Activated CD8-positive, alpha-beta memory T cell treated with anti-CD3 and anti-CD28 coated beads, Interleukin-2, amount 50 U/mL, for 4 hours (primary cell): ENCODE measurements at regions not wholly inside any gene's neighbourhood (a gene's known extent, or its start where the extent isn't known, plus 50 kb on each side); places are given as distances from the start of the nearest gene placed in this dataset.

Experiments used
- DNase-seq: peaks from one replicate; pipeline ENCODE4 v3.0.0-alpha.2; 2020

DNA sequence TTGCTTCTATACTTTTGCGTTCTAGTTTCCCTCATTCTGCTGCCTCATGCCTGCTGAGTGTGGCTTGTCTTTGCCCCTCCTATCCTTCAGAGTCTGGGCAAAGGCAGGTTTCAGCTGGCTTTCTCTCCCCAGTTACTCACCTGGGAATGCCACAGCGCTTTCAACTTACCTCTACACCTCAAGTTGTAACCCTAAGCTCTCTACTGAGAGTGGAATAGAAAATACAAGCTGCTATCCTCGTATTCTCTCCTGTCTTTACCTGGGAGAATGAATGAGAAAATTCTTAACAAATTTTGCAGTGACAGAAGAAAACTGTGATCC is 316.3 kb upstream of the KLF12 start:
- no peak for DNase-seq

DNA sequence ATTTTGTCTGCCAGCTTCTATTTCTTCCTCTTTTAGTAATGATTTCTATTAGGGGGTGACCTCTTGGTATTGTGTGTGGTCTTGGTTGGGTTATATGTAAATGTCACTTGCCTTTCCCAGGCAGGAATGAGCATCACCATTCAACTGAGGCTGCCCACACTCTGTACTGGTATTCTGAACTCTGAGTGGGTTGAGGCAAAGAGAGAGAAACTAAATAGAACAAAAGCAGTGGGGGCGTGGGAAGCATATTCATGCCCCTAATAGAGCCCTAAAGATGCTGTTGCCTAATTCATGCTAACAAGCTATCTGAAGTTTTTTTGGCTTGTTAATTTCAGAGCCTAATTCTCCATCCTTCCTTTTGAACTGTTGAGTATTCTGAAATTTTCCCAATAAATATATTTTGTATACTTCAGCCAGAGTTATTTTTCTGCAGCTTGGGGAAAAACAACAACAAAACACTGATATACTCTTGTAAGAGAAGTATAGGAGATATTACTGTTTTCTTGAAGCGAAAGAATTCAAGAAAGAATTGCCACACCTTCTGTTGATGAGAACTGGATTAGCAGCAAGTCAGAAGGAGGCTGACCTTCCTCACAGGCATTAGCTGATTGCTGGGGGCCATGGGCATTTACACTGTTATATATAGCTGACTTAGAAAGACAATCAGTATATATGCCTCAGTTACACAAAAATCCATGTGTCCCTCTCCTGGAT is 315.8 kb upstream of the KLF12 start:
- no peak for DNase-seq

DNA sequence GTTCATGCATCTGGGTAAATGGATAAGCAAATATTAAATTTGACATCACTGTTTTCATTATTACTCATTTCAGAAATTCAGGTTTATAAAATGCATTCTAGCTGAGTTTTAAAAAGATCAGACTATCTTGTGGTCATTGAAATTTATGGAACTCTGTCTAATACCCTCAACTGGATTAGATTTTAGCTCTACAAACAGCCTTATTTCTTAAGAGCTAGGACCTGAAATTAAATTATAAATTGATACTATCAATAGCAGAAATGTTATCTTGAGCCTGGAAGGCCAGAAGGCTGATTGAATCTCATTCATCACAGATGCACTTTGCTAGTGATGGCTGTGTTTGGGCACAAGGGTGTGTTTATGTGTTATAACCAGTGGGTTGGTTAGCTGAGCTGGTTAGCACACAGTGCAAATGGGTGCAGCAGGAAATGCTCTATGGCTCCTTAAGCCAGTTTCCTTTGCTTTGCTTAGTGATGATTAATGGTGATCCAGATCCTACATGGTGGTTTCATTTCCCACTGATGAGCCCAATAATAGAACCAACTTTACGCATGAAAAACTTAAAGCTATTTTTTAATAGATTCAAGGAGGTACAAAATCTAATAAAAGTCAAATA is 310.8 kb upstream of the KLF12 start:
- no peak for DNase-seq

DNA sequence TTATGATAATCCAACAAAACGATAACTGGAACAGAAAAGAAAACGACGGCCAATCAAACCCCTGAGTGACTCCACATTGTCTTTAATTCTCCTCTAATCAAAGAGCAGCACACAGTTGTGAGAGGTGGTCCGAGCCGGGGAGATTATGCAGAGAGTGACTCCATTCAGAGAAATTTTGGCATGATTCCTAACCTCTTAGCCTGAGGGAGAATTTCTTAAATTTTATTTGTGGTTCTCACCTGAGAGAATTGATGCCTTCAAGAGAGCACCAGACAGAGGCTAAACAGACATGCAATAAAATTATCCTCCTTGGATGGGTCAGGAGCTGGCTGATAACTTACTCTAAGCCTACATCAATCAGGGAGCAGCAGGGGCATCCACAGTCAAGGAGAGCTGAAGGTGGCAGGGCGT is 310.0 kb upstream of the KLF12 start:
- DNase-seq = no peak

DNA sequence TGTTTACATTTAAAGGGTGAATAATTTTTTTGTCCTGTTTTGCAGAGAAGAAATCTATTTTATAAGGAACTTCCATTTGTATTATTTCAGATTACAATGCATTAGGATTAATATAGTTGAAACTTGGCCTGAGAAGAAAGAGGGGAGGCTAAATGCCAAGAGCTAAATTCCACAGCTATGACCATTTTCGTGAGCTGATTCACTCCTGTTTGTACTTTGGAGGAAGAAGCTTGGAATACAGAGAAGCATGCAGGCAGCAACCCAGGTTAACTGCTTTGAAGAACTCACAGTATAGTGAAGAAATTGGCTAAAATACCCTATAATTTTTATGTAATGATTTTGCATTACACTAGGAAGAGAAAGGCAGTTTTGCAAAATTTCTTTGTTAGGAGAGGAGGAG is 309.4 kb upstream of the KLF12 start:
- DNase-seq = no peak

DNA sequence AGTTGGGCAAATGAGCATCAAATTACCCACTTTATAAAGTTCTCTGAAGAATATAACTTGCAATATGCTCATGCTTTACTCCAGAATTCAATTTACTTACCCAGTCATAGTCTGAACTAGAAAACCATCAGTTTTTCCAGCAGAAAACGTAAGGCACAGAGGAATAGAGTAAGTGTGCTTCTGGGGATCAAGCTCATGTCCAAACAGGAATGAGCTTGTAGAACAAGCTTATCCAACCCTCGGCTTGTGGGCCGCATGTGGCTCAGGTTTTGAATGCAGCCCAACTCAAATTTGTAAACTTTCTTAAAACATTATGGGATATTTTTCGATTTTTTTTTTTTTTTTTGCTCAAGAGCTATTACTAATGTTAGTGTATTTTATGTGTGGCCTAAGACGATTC is 308.5 kb upstream of the KLF12 start:
- no peak for DNase-seq

DNA sequence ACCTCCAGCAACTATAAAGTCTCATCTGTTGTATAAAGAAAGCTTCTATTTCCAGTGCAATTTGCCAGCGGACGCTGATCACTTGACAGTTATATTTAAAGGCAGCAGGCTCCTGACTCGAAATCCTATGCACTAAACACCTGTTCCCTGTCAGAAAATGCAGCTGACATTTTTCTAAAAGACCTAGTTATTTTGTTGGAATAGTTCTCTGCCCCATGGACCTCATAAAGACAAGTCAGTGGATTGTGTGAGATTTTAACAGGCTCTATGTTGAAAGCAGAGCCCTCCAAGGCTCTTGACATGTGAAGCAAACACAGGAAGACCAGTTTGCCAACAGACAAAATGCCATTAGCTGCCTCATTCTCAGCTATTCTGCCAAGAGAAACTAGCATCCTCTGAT is 304.7 kb upstream of the KLF12 start:
- no peak for DNase-seq

DNA sequence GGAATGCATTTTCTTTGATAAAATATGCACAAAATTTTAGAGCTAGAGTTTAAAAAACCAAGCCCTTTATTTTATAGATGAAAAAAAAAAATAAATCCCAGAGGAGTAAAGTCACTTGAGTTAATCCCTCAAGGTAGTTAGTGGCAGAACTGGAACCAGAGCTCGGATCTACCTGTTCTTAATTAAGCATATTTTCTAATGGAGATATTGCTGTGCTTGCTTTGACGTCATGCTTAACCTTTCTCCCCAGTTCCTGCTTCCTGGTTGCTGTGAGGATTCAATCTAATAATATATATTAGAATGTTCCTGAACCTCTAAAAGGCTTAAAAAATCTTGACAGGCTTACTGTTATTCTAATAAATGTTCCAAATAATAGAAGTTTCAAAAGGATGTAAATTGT is 300.6 kb upstream of the KLF12 start:
- DNase-seq = no peak

DNA sequence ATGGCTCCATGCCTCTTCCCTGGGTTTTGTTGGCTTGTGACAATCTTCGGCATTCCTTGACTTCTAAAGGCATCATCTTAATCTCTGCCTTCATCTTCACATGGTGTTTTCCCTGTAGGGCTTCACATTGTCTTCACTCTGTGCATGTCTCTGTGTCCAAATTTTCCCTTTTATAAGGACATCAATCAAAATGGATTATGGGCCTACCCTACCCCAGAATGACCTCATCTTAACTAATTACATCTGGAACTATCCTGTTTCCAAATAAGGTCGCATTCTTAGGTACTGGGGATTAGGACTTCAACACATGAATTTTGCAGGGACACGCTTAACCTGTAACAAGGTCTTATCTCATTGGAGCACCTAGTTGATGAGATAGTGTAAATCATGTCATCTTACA is 290.3 kb upstream of the KLF12 start:
- DNase-seq = no peak

DNA sequence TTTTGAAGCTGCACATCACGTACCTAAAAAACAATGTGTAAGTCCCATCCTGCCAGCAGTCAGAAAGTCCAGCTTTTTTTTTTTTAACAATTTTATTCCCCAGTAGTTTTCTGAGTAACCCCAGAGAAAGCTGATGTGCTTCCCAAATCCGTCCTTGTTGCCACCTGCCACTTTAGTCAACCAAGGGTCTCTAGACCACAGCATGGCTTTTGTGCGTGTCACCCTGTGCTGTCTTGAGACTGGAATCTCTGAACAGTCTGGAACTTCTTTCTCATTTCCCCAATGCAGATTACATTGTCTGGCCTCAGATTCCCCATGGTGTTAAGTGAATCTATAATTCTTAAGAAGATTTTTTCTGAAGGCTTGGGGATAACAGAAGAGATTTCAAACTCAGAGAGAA is 289.2 kb upstream of the KLF12 start:
- no peak for DNase-seq

DNA sequence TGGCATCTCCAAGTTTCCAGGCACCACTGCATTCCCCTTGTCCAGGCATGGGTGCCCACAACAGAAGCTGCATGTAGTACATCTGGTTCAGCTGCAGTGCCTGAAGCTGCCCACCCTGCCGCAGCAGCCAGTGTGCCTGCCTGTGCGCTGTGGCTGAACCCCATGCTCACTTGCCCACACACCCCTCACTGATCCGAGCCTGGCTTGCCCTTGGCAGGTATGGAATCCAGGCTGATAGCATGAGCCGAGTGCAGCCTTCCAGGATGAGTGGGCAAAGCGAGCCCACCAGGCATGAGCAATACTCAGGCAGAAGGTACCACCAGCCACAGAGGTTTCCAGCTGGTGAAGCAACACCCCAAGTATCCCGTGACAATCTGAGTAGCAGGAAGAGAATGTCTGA is 280.3 kb upstream of the KLF12 start:
- DNase-seq = no peak

DNA sequence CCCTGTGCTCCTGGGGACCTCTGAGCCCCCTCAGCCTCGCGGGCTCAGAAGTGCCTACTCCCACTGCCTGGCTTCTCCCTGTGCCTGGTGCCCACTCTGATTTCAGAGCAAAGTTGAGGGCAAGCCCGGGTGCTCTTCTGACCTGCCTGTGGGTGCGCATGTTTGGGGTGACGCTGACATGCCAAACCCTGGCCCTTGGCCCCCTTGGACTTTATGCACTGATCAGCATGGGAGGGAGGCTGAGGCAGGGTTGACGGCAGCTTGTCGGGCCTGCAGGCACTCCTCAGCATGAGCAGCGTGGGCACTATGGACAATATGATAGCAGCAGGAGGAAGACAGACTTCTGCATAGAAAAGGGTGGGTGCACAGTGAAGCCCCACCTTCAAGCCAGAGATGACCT is 279.3 kb upstream of the KLF12 start:
- DNase-seq = no peak

DNA sequence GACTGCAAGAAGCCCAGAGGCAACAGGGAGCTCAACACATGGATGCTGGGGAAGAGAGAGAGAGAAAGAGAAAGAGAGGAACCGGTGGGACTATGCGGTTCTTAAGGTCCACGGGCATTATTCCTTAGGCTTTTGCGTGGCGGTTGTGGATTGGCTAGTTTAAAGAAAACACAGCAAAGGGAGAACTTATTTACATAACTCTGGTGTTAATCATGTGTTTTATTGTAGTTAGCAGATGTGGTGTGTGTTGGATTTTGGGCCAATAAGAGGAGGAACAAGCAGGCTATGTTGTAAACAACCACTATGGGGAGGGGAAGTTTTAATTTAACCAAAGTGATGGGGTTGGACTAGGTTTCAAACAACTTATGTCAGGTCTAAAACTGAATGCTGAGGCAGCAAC is 275.3 kb upstream of the KLF12 start:
- no peak for DNase-seq

DNA sequence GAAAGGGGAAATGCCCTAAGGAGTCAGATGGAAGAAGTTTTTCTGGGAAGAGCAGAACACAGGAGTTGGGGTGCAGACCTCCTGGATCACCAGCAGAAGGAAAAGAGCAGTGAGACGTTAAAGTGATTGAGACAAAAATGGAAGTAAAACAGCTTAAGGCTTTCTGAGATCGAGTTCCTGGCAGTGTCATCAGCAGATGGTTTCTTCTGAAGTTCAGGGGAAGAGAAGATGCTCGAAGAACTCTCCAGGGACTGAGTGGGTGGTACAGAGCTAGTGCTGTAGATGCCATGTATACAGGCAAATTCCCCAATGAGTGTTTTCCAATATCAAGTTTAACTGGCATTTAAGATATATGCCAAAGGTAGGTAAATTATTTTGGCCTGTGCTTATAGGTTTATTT is 272.2 kb upstream of the KLF12 start:
- no peak for DNase-seq

DNA sequence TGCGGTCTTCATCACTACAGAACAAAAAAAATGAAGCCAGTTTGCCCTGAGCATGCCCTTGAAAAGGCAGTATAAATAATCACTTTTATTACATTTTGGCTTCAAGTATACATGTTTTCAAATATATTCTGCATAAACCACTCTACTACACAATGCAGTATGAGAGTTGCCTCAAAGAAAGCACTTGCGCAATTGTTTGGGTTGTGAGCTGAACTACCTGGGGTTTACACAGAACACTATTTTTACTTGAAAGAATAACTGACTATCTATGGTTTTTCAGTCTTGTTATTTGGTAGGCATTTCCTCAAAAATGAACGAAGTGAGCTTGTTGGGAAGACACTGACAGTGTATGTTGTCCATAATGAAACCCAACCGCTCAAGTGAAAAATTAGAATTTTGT is 264.4 kb upstream of the KLF12 start:
- no peak for DNase-seq

DNA sequence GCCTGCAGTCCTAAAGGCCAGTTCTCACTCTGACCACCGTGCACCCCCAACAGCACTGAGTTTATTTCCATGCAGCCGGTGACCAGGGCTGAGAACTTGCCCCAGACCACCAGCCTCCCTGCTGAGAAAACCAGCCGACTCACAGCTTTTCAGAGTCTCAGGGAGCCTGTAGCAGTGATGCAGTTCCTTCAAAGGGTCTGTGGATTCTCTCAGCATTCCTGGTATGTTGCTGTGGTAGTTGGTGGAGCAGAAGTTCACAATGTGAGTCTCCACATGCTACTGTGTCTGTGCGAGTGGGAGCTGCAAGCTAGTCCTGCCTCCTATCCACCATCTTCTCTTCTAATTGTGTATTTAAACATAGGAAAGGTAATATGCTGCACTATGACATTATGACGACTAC is 254.9 kb upstream of the KLF12 start:
- no peak for DNase-seq

DNA sequence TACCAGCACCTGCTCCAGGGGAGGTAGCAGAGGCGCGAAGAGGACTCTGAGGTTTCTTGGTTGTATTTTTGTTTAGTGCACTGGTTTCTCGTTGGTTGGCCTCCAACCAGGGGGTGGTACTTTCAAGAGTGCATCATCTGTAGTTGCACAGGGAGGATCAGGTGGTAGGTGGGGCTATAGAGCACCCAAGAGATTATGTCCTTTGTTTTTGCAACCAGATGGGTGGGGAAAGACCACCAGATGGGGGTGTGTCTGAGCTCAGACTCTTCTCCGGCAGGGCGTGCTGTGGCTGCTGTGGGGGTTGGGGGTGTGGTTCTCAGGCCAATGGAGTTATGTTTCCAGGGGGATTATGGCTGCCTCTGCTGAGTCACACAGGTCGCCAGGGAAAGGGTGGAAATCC is 254.4 kb upstream of the KLF12 start:
- no peak for DNase-seq

DNA sequence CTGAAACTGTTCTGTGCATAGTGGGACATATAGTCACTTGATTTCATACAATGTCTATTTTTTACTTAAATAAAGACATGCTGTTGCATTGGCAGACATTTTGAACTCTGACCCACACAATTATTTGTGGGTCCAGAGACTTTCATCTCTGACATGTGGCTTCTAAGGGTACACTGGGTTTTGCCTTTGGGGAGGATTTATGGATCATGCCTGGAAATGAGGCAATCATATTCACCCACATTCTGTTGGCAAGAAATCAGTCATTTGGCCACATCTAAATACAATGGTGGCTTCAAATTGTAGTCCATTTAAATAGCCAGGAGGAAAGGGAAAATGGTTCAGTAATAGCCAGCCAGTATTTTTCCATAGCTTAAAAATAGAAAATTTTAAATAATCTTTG is 238.3 kb upstream of the KLF12 start:
- no peak for DNase-seq

DNA sequence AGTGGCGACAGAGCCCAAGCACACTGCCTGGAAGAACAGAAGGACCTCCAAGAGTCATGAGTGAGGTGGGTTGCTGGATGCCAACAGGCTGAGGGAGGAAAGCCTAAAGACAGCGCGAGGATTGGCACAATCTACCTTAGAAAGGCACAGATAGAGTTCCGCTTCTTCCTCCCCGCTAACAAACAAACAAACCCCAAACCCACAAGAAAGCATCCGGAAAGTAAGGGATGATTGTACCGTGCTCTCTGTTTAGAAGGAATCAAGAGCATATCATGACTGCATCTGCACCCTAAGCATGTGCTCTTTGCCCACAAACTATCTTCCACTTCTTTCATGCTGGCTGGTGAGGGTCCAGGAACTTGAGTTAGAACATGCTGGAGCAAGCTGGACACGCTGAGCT is 233.0 kb upstream of the KLF12 start:
- DNase-seq = no peak

DNA sequence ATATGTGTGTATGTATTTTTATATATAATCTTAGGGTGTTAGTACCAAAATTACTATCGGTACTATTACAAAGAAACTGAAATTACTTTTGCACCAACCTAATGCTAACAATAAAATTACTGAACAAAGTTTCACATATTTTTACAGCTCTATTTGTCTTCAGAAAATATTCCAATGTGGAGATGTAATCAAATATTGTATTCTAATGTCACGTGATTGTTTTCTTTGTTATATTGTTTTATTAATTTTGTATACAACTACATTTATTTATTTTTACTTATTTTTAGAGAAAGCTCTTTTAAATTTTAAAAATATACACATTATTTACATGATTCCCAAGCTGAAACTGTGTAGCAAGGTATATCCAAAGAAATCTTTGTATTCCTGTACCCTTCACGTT is 227.1 kb upstream of the KLF12 start:
- DNase-seq = no peak

DNA sequence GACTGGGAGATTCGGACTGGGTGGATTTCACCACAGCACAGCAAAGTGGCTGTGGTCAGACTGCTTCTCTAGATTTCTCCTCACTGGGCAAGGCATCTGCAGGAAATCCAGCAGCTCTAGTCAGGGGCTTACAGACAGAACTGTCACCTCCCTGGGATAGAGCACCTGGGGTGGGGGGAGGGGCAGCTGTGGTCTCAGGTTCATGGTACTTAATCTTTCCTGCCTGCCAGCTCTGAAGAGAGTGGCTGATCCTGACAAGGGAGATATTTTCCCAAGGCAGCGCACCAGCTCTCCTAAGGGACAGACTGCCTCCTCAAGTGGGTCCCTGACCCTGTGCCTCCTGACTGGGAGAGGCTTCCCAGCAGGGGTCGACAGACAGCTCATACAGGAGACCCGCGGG is 212.8 kb upstream of the KLF12 start:
- no peak for DNase-seq

DNA sequence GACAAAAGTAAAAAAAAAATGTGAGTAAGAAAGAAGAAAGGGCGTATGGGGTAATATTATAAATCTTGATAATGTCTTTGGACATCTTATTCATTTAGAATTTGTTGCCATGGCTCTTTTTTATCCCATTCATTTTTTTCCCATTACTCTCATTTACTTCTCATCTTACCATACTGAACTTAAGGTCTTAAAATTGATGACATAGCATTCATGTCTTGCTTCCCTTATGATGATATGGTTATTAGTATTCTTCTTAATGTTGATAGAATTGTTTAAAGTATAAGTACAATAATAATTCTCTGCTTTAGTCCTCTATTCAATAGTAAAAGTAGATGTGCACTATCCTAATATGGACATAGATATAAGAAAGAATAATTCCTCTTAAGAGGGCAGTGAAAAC is 204.1 kb upstream of the KLF12 start:
- no peak for DNase-seq

DNA sequence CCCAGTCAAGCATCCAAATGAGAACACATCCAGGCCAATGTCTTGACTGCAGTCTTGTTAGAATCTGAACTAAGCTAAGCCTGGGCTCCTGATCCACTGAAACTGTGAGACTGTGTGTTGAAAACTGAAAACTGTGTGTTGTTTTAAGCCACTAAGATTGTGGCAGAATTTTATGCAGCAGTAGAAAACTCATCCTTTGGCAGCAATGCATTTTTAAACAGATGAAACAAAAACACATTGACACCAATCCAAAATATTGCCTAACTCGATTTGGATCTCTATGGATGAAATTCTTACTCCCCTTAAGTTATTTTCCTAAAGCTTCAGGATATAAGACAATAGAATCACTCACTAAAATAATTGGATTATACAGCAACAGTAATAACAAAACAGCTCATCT is 202.3 kb upstream of the KLF12 start:
- no peak for DNase-seq

DNA sequence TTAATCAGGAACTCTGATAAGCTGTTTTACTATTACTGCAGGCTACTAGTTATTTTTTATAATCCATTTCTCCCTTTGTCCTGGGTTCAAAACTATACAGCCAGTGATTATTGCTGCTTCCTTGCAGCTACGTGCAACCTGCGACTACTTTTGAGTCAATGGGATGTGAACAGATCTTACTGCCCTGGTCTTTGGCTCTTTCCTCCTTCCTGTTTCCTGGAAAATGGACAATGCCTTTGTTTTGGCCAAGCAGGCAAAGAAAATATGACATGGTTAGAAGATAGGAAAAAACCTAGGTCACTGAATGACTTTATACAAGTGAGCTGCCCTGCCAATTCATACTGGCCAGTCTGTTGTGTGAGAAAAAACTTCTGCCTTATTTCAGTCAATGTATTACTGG is 201.2 kb upstream of the KLF12 start:
- DNase-seq = no peak

DNA sequence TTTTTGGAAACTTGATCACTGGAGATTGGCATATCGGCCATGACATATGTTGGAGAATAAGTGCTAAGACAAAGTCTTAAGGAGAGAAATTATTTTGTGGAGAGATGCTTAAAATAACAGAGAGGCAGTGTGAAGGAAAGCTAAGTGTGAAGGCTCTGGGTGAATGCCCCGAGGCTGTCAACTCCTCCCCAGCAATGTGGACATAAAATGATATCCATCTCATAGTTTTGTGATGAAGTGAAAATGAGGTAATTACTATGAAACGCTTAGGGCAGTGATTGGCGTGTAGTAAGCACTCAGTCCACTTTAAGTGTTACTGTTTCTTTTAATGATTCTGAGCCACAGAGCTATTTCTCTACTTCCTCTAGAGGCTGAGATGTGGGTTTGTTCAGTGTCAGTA is 195.8 kb upstream of the KLF12 start:
- DNase-seq = no peak

DNA sequence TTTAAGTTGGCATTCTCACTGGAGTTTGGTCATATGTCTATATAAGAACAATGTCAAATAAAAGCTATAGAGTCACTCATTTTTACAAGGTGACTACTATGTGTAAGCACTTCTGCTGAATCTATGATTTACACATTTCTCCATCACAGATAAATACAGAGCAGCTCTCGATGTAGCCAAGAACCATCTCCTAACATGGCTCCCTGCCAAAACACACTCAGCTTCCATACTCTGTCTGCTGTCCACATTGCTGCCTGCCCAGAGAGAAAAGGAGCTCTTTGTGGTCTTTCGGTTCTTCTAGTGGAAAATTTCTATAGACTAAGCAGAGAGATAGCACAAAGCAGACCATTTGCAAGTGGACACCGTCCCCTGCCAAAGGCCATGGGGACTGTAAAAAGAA is 190.9 kb upstream of the KLF12 start:
- no peak for DNase-seq
